HL-60 (cell line): ENCODE measurements at regions not wholly inside any gene's neighbourhood (a gene's known extent, or its start where the extent isn't known, plus 50 kb on each side); places are given as distances from the start of the nearest gene placed in this dataset.
"Not testable (repeated sequence)": the region's sequence is repeated elsewhere in the genome, so short reads cannot be mapped to it uniquely, and the experiment has no call there.

Experiments
- DNase-seq, 2 experiments: peaks; one replicate each; pipeline ENCODE4 v3.0.0-alpha.2; 2010 to 2020; ENCODE audit warnings: low read depth in 1 of 2, low spot score in 1 of 2
- H3K27ac ChIP-seq: fragments of 250-450 bp; sonication (Bioruptor Pico); replicated peaks from 2 replicates; pipeline ENCODE4 v1.5.1; 2020; ENCODE audit warnings: mild to moderate bottlenecking, moderate library complexity
- H3K27me3 ChIP-seq: fragments of 250-450 bp; sonication (Bioruptor Pico); 2 replicates; pipeline ENCODE4 v1.5.1; 2021; ENCODE audit warnings: mild to moderate bottlenecking, moderate library complexity; ENCODE audit not compliant: insufficient read depth, poor library complexity, severe bottlenecking
- H3K4me3 ChIP-seq: replicated peaks from 2 replicates; pipeline ENCODE4 v1.5.1; 2011; ENCODE audit warnings: mild to moderate bottlenecking, control low read depth, low read length; ENCODE audit not compliant: insufficient read depth
- CTCF ChIP-seq: IDR thresholded peaks from one replicate; pipeline ENCODE4 v1.5.1; 2011; ENCODE audit warnings: low read length, control low read depth, inconsistent platforms; ENCODE audit not compliant: insufficient read depth
- POLR2AphosphoS5 ChIP-seq: IDR thresholded peaks from 2 replicates; pipeline ENCODE4 v1.6.1; 2012; ENCODE audit warnings: low read depth
- REST ChIP-seq: IDR thresholded peaks from 2 replicates; pipeline ENCODE4 v1.6.1; 2012; ENCODE audit warnings: low read depth; ENCODE audit not compliant: insufficient replicate concordance
- SPI1 ChIP-seq: IDR thresholded peaks from 2 replicates; pipeline ENCODE4 v1.6.1; 2012; ENCODE audit warnings: low read depth, mild to moderate bottlenecking, borderline replicate concordance

- no peak for TF ChIP-seq CTCF
- no peak for DNase-seq
- Histone ChIP-seq H3K27me3 (no peaks in the 10 kb centered on the region), H3K4me3 (no peak overlapping the region), H3K27ac (no peak overlapping the region)
These were observed 1074.2 kb upstream of the NOVA1 start for GRCh38 chr14:27672047-27672446.

- DNase-seq, H3K4me3 ChIP-seq, H3K27ac ChIP-seq: not testable (repeated sequence)
These were observed 1075.2 kb upstream of the NOVA1 start for GRCh38 chr14:27672811-27673737.

GRCh38 chr14:27686137-27686536, 1080.5 kb upstream of the FOXG1 start:
- Histone ChIP-seq H3K27me3 (no peaks in the 10 kb centered on the region), H3K27ac (no peak overlapping the region), H3K4me3 (no peak overlapping the region)
- TF ChIP-seq REST, result no peak
- DNase-seq, result no peak

More at GRCh38 chr14:27672811-27673737, 1075.2 kb upstream of the NOVA1 start:
- not testable (repeated sequence) for H3K27me3 ChIP-seq

GRCh38 chr14:27688841-27689444, 1077.6 kb upstream of the FOXG1 start:
- Histone ChIP-seq H3K4me3 (no peak overlapping the region), H3K27ac (no peak overlapping the region), H3K27me3 (no peaks in the 10 kb centered on the region)
- DNase-seq, result no peak
- TF ChIP-seq REST (no peak), CTCF (no peak), SPI1 (no peak), POLR2AphosphoS5 (no peak)

- no peak overlapping the region for H3K4me3 ChIP-seq
- DNase-seq, result no peak
- H3K27me3 ChIP-seq, result no peaks in the 10 kb centered on the region
- no peak overlapping the region for H3K27ac ChIP-seq
- TF ChIP-seq SPI1 (no peak), CTCF (no peak), POLR2AphosphoS5 (no peak)
These were observed 1054.2 kb upstream of the FOXG1 start for GRCh38 chr14:27712364-27712763.
